AG09309 (cell line): ENCODE measurements at regions not wholly inside any gene's neighbourhood (a gene's known extent, or its start where the extent isn't known, plus 50 kb on each side); places are given as distances from the start of the nearest gene placed in this dataset.

ENCODE experiments used
- DNase-seq: peaks from one replicate; pipeline ENCODE4 v3.0.0-alpha.2; 2010; ENCODE audit warnings: low read depth
- H3K4me3 ChIP-seq: 2 replicates; pipeline ENCODE4 v1.5.1; 2011; ENCODE audit warnings: mild to moderate bottlenecking, low read depth, low read length, moderate library complexity; ENCODE audit not compliant: control insufficient read depth
- TF ChIP-seq, protein P1 (sequence below): IDR thresholded peaks from 2 replicates; pipeline ENCODE4 v1.5.1; 2011; ENCODE audit warnings: mild to moderate bottlenecking, low read depth, low read length, inconsistent platforms; ENCODE audit not compliant: insufficient read depth, control insufficient read depth; ENCODE audit errors: missing control alignments

DNA sequence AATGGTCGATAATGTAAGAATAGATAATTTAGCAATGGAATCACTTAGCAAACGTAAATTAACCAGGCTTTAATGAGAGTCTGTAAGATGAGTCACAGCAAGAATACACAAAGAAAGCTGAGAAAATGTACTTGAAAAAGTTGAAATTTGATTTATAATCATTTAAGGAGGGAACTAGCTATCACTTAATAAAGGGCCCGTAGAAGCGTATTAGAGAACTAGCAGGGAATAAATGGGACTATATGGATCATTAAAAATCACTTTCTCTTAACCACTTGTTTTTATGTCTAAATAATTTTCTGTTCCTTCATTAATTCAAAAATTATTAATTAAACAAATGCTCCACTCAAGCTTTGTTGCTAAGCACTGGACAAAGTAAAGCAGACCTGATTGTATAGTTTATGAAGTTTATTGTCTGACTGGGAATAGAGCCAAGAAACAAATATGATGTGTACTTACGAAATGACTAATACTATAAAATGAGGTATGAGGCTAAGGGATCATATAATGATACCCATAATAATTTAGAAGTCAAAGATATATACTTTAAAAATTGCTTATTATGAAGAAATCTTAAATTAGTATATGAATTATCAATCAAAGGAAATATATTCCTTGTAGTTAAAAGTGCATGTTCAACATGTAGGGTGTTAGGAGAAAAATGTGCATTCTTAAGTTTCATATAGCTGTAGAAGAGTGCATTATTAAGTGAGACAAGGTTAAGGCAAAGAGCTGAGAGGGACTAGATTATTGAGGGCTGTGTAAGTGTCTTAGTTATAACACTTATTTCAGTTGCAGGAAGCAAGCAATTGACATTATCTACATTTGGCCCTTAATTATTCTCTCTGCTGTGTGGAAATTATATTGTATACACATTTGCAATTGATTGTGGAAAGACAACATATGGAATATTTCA is 196.8 kb downstream of the PRDM9 start:
- TF ChIP-seq, protein P1, sequence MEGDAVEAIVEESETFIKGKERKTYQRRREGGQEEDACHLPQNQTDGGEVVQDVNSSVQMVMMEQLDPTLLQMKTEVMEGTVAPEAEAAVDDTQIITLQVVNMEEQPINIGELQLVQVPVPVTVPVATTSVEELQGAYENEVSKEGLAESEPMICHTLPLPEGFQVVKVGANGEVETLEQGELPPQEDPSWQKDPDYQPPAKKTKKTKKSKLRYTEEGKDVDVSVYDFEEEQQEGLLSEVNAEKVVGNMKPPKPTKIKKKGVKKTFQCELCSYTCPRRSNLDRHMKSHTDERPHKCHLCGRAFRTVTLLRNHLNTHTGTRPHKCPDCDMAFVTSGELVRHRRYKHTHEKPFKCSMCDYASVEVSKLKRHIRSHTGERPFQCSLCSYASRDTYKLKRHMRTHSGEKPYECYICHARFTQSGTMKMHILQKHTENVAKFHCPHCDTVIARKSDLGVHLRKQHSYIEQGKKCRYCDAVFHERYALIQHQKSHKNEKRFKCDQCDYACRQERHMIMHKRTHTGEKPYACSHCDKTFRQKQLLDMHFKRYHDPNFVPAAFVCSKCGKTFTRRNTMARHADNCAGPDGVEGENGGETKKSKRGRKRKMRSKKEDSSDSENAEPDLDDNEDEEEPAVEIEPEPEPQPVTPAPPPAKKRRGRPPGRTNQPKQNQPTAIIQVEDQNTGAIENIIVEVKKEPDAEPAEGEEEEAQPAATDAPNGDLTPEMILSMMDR, result no peak
- no peak overlapping the region for H3K4me3 ChIP-seq
- no peak for DNase-seq

DNA sequence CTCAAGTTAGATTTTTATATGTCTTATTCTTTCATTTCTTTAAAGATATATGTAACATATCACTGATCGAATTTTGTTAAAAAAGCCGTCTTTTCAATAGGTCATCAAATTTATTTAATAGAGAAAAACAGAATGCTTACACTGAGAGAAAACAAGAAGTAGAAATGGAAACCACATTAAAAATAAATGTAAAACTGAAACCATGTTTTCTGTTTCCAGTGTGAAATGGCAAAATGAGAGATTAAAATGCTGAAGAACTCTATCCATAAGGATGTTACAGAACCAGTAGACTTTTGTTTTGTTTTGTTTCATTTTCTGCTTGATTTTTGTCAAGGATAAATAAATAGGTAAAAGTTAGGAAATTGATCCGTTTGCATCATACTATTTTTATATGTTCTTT is 210.1 kb downstream of the PRDM9 start:
- TF ChIP-seq, protein P1, result no peak
- no peak overlapping the region for H3K4me3 ChIP-seq
- DNase-seq, result no peak

DNA sequence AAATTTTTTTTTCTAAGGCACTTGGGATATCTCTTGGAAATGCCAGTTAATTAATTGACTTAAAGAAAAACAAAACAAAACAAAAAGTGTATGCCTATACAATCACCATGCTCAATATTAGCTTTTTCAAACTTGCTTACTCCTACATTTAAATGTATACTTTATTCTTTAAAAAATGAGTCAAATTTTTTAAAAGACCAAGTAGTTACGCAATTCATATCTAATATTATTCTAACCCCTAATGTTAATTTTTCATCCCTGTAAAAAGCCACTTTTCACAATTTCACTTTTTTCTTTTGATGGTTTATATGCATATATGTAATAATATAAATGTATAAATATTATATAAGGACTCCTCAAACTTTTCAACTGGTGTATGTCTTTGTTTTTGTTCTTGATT is 211.2 kb downstream of the PRDM9 start:
- TF ChIP-seq, protein P1, result no peak
- no peak overlapping the region for H3K4me3 ChIP-seq
- DNase-seq, result no peak

DNA sequence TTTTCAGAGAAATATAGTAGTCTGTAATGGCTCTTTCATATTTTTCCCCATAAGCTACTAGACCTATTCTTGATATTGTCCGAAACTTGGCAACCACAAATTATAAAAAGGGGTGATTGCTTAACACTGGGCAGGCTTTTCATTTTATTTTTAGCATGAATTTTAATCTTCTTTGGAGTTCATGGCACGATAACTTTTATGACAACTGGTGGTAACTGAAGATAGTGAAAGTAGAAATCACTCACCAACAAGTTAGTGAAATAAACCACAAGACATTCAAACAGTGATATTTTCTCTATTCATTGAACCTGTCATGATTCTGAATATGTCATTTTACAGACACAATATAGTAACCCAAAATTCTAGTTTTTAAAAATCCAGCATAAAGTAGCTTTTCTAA is 213.9 kb downstream of the PRDM9 start:
- TF ChIP-seq, protein P1, result no peak
- H3K4me3 ChIP-seq, result no peak overlapping the region
- no peak for DNase-seq

DNA sequence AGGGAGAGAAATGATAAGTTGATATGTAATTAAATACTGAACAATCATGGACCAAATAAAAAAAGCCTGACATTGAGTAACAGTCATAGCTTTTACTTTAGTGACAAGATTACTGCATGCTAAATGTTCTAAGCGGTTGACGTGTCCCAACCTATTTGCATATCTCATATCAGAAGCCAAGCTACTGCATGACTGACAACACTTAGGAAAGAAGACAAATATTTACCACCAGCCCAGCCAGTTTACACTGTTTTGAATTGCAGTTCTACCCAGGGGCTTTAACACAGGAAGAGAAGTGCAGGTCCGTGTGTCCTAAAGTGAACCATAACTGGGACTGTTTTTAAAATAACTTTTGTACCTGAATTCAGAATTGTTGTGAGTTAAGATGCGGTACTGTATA is 219.9 kb downstream of the PRDM9 start:
- H3K4me3 ChIP-seq, result no peak overlapping the region
- no peak for DNase-seq
- TF ChIP-seq, protein P1, result no peak

DNA sequence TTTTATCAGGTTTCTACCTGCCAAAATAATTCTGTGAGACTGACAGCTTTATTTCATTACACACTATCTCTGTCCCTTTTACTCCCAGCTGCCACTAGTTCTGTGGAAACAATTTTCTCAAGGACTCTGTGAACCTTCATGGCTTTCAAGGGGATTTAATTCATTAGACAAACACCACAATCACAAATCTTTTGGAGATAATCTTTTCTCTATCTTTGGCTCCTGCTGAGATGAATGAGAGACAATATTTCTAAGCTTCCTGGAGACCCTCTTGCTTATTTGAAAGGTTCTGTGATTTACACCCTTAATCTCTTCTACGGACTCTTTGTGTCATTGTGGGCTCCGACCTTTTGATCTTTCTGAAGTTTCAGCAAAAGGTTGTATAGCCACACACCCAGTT is 222.6 kb downstream of the PRDM9 start:
- no peak for DNase-seq
- TF ChIP-seq, protein P1, result no peak
- no peak overlapping the region for H3K4me3 ChIP-seq

DNA sequence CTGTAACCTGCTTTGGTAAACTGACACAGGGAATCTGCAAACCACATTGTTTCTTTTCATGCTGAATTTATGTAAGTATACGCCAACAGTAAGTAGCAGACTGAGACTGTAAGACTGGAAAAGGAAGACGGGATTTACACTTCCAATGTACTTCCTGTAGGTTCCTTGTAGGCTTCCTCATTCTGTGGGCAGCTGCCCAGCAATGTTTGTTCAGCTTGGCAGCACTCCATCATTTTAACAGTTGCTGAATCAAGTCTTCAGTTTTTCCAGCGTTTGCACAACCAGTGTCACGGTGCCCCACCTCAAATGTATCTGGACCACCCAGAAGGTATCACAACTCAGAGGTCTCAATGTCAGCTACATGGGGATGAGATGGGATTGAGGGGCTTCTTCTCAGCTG is 232.6 kb downstream of the PRDM9 start:
- TF ChIP-seq, protein P1, result no peak
- DNase-seq, result no peak
- H3K4me3 ChIP-seq, result no peak overlapping the region
